Thyroid gland (tissue), 4 donors: ENCODE measurements at regions not wholly inside any gene's neighbourhood (a gene's known extent, or its start where the extent isn't known, plus 50 kb on each side); places are given as distances from the start of the nearest gene placed in this dataset.
"Not testable (repeated sequence)": the region's sequence is repeated elsewhere in the genome, so short reads cannot be mapped to it uniquely, and the experiment has no call there.

ENCODE experiments used
- CTCF ChIP-seq, 6 experiments: fragments of 200-600 bp in 3 of 6; fragments of 450-650 bp in 3 of 6; sonication (generic) in 3 of 6; IDR thresholded peaks; one replicate each; pipeline ENCODE4 v1.5.1; 2016 to 2019; ENCODE audit warnings: antibody characterized with exemption in 6 of 6, mild to moderate bottlenecking in 2 of 6, inconsistent platforms in 1 of 6, moderate library complexity in 1 of 6
- POLR2A ChIP-seq, 2 donors: fragments of 450-650 bp; IDR thresholded peaks; one replicate each; pipeline ENCODE4 v1.6.1; 2017; ENCODE audit warnings: antibody characterized with exemption in 2 of 2, mild to moderate bottlenecking in 2 of 2, moderate library complexity in 1 of 2

GRCh38 chr6:63010962-63011361 is 200.3 kb upstream of the FKBP1C start:
- TF ChIP-seq CTCF, POLR2A (IDR thresholded peaks at IDR 0.05): not testable (repeated sequence)
